IPS-NIHi11 (cell line): ENCODE measurements at regions not wholly inside any gene's neighbourhood (a gene's known extent, or its start where the extent isn't known, plus 50 kb on each side); places are given as distances from the start of the nearest gene placed in this dataset.
A peak's percentile ranks its signal among the peaks of the same experiment; 100 is the strongest.

Experiments used
- DNase-seq: peaks from one replicate; pipeline ENCODE4 v3.0.0; 2012; ENCODE audit warnings: mixed read lengths, low spot score

DNA sequence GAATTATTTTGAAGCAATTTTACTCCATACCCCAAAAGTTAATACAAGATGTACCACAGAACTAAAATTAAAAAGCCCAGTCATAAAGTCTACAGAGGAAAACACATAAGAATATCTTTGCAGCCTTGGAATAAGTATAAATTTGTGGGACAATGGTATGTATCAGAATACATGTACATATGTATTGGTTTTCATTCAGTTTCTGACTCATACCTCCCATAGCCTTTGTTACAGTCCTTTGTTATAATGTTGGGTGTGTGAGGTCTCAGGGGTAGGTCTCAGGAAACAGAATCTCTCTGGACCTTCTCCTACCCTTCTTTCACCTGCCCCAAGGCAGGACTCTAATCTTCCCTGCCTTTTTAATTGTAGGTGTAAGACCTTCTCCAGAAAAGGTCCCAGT lies 1370.7 kb upstream of the CDH2 start:
- no peak for DNase-seq

DNA sequence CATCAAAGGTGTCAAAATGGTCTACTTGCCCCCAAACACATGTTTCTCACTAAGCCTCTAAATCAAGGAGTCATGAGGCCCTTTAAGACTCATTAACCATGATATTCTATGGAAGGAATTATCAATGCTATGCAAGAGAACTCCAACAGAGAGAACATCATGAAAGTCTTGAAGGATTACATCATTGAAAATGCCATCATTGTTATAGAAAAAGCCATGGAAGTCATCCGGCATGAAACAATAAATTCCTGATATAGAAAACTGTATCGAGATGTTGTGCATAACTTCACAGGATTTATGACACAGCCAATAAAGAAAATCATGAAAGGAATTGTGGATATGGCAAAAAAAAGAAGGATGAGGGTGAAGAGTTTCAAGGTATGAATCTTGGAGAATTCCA lies 1363.6 kb upstream of the CDH2 start:
- DNase-seq: no peak

DNA sequence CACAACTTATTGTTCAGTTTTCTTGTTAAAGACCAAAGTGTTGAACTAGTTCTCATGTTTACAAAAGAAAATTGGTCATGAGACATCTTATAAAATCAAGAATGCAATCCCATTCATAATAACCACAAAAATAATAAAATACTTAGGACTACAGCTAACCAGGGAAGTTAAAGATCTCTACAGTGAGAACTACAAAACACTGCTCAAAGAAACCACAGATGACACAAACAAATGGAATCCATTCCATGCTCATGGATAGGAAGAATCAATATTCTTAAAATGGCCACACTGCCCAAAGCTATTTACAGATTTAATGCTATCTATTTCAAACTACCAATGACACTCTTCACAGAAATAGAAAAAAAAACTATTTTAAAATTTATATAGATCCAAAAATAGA lies 1354.8 kb upstream of the CDH2 start:
- no peak for DNase-seq

DNA sequence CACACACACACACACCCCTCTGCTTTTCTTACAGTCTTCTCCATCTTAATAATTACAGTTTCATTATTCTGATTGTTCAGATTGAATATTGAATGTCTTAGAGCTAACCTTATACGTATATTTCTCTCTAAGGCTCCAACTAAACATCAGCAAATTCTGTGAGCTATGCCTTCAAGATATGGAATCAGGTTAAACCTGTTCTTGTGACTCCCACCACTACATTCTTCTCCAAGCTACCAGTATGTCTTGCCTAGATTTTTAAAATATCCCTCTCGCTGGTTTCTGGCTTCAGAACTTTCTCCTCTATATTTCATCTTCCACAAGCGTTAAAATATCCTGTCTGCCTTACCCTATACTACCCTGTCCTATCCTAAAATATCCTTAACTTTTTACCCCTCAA lies 1346.4 kb upstream of the CDH2 start:
- no peak for DNase-seq

DNA sequence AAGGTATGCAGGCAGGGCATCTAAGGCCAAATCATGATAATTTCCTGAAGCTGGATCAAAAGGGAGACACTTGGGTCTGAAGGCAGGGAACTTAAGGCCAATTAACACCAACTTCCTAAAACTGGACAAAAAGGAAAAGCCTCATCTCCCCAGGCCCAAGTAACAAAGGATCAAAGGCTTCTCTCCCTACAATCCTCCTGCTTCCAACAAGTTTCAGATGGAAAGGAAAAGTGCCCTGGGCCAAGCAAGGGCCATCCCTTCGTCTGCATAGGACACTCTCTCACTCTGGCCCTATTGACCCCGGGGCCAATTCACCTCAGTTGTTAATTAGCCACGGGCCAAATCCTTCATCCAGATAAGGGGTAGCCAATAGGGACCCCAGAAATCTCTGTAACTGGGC lies 1335.8 kb upstream of the CDH2 start:
- no peak for DNase-seq

DNA sequence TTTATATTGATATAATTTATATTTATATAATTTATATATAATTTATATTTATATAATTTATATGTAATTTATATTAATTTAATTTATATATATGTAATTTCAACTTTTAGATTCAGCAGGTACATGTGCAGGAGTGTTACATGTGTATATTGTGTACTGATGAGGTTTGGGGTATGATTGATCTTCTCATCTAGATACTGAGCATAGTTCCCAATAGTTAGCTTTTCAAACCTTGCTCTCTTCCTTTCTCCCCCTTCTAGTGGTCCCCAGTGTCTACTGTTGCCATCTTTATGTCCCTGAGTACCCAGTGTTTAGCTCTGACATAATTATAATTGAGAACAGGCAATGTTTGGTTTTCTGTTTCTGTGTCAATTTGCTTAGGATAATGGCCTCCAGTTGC lies 1335.3 kb upstream of the CDH2 start:
- no peak for DNase-seq

DNA sequence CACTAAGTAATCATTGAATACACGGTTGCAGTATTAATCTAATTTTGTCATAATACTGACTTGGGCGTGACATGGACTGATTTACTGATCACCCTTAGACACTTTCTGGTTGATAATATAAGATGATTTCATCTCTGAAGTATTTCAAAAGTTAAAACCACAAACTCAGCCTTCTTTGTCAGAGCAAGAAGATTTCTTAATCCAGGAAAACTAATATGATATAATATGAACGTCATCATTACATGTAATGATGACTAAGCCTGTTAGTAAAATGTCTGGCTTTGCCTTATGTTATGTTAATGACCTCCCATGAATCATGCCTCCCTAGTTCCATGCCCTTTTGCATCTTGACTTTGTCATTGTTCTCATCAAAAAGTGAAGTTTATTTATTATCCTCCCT lies 1325.0 kb upstream of the CDH2 start:
- DNase-seq: no peak

DNA sequence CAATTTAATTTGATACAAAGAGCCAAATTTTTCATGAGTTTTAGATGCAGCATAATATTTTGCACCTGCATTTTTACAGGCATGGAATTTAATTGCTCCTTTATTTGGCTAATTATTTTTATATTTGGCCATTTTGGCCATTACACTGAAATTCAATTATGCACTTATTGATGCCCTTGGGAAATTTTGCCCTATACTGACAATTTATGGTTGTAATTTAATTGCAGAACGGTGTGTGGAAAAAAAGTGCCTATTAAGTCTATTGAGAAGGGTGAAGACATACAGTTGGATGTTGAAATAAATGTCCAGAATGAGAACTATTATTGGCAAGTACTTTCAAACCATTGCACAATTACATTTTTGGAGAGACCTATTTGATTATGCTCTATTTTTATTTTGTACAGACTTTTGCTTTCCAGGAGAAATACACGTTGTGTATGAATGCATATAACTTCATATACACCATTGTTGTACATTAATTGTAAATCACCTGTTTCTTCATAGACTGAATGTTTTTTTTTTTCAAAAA lies 1319.3 kb upstream of the CDH2 start:
- no peak for DNase-seq

DNA sequence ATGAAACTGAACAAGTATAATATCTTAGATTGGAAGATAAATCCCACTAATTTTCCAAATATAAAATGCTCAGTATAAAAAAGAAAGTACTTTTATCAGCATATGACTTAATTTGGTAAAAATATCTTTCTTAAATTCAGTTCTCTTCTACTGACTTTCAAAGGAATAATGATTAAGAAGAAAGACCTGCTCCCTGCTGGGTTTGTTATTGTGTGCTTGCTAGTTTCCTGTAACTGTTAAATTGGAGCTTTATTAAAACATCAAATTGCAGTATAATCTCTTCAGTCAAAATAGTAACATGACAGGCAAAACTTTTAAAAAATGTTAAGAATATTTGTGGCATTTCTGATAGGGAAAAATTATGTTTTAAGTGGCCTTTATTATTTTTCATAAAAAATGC lies 1317.4 kb upstream of the CDH2 start:
- no peak for DNase-seq

DNA sequence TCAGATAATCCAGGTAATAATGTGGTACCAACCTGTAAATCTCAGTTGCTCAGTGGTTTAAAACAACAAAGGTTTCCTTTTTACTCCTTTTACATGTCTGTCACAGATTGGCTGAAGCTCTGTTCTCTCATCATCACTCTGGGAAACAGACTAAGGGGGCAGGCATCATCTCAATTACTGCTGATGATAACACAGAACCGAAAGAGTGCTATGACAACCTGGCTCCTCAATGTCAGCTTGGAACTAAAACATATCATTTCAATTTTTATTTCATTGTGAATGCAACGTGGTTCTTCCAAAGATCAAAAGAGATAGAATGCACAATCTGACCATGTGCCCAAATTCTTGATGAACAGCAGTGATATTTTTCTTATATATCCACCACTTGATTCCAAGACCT lies 1315.0 kb upstream of the CDH2 start:
- DNase-seq: no peak

DNA sequence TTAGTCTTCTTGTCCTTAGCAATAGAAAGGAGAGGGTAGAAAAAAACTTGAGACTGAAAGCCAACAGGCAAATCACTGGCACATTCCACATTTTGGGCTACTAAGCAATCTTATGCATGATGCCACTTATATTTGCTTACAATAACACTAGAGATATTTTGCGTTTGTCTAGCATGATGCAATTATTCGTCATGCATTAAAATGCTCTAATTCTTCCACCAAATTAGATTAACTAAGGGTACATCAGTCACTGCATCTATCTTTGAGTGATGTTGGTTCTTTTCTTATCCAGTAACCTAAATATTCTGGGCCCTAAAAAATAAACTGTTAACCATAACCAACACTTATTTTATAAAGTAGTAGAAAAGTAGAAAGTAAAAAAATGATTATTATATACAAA lies 1311.7 kb upstream of the CDH2 start:
- no peak for DNase-seq

DNA sequence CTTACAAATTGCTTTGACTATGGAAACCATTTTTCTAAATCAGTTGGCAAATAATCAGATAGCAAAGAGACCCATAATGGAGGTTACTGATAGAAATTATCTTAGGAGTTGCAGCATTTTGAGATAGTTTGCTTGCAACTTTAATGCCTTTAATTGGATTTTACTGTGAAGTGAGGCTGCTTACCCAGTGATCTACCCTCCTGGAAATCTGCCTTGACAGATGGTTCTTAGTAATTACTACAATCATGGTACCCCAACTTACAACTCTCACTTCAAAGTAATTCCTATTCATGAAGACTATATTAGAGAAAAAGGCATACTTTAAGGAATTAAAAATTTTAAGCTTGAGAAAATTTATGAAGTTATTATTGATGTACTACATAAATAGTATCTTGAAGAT lies 1288.6 kb upstream of the CDH2 start:
- DNase-seq: no peak

DNA sequence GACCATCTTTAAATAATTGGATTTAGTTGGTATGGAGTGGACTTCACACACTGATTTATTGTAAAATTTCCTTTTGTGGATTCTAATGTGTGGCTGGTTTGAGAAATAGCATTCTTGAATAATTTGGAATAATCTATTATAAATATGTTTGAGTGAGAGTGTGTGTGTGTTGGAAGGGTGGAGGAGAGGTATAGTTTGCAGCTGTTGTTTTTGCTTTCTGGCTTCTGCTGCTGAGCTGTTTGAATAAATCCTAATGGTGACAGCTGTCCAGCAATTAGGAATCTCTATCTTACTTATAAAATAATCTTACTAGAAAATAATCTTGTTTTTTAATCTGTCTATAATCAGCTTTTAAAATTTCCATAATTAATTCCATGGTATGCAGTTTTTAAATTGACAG lies 1283.0 kb upstream of the CDH2 start:
- DNase-seq: no peak

DNA sequence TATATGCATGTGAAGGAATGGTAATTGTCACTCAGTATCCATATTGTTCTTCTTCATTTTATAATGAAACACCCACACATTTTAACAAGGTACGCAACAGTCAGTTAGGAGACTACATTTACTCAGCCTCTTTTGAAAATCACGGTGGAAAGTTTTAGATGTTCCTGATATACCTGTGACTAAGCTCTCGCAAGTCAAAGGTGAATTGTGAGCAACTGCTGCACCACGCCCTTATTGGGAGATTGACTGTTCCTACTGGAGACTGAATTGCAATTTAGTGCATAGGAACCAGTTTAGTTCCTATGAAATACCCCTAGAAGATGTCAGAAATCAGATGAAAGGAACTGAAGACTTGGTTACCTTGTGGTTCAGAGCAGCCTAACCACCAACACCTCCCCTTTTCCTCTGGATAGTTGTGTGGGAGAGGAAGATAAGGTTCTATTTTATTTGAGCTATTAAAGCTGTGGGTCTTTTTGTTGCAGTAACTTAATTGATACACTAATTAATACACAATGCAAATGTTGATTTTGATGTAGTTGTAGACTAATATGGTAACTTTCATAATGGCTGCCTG lies 1280.5 kb upstream of the CDH2 start:
- no peak for DNase-seq

DNA sequence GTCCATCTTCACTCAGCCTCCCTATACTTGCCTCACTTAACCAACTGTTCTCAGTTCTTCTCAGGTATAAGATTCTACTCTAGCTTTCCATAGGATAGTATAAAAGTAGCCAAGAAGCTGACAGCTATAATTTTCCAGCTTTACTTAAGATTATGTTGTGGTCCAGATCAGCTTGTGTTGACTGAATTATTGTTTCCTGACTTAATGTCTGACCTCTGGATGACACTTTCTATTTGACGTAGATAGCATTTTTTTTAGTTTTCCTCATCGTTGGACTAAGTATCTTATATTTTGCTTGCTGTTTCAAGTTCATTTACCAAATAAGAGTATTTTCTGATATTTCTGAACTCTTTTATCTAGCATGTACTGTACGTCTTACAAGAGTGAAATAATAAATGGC lies 1272.5 kb upstream of the CDH2 start:
- no peak for DNase-seq

DNA sequence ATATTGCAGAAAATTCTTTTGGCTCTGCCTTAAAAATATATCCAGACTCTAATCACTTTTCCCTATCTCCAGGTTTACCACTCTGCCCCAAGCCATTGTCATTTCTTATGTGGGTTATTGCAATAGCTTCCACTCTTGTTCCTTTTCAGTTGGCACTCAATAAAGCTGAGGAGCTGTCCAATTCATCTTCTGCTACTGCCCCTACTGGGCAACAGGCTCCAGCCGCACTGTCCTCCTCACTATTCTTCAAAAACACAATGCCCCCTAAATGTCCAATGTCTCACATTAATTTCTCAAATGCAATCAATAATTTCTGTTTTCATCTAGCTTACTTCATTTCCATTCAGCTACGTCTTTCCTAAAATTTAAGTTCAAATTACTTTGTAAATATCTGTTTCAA lies 1262.5 kb upstream of the CDH2 start:
- DNase-seq: peak; percentile 29

DNA sequence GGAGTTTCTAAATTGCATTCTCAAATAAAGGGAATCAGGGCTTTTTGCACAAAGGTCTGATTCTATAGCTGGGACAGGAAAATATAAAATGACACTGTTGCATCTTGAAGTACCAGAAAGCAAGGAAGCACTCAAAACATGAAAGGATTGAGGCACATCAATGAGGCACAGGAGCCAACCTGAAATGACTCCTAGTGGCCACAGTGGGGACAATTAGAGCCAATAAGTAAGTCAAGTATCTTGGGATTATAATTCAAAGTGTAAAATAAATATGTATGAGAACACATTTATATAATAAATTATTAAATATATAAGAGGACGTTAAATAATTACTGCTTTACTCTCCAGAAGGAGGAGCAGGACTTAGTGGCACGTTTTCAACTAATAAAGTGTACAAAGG lies 1259.5 kb upstream of the CDH2 start:
- no peak for DNase-seq

DNA sequence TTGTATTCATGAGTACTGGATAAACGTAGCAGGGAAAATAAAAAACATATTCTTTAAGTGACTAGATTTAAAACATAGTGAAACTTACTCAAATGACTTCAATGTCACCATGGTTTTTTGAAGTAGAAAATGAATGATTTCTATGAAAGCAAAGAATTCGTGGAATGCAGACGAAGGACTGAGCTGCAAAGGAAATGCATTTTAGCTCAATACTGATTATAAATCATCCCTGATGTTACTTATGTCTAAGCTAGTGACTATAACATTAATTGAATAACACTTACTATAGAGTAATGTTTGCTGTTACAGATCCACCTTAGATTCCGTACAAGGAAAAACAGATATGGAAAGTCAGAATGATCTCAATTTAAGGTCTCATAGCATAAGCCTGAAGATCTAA lies 1257.7 kb upstream of the CDH2 start:
- DNase-seq: no peak

DNA sequence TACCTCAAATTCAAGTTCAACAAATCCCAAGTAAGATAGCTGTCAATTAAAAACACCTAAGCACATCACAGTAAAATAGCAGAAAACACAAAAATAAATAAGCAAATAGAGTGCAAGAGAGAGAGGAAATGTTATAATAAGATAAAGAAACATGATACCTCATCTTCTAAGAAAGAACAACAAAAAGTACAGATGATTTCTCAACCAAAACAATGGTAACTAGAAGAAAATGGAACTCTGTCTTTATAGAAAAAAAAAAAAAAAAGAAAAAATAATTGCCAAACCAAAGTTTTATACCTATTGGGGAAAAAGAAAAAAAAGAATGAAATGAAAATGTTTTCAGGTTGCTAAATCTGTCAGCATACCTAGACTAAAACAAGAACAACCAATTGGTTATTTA lies 1253.5 kb upstream of the CDH2 start:
- no peak for DNase-seq

DNA sequence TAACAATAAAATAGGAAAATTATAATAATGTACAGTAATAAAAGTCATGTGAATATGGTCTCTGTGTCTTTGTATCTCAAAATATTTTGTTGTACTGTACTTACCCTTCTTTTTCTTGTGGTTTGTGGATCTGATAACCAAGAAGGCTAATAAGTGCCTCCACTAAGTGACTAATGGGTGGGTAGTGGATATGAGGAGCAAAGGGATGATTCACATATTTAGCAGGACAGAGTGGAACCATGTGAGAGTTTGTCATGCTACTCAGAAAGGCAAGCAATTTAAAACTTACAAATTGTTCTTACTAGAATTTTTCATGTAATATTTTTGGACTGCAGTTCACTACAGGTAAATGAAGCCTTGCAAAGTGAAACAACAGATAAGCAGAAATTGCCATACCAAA lies 1241.2 kb upstream of the CDH2 start:
- no peak for DNase-seq

DNA sequence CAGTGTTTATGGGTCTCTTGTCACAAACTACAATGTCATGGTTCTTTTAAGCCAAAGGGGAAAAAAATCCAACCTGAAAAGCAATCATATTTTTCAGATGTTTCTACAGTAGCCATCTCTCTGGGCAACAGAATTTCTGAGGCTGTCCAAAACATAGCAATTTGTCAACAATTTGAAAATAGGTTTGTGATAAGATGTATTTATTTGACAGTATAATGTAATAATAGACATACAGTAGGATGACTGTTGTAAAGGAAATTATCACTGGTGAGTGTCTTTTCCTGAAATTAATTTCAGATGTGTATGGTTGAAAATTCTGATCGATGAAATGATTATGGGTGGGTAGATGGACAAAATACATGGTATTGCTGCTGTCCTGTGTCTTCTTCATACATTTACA lies 1230.1 kb upstream of the CDH2 start:
- DNase-seq: no peak

DNA sequence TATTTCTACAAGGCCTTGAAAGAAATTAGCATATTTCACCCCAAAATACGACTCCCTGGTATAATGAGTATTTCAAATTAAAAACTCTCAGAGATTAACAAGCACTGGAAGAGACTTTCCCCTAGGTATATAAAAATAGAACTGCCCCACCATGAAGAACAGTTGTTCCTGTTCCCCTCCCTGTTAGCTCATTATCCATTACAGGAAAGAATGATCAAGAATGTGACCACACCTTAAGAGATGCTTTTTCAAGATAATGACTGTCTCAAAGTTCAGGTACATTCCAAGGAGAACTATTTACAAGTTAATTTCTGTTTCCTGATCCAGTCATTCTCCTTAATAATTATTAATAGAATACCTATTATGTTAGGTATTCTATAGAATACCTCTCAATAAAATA lies 1220.6 kb upstream of the CDH2 start:
- no peak for DNase-seq

DNA sequence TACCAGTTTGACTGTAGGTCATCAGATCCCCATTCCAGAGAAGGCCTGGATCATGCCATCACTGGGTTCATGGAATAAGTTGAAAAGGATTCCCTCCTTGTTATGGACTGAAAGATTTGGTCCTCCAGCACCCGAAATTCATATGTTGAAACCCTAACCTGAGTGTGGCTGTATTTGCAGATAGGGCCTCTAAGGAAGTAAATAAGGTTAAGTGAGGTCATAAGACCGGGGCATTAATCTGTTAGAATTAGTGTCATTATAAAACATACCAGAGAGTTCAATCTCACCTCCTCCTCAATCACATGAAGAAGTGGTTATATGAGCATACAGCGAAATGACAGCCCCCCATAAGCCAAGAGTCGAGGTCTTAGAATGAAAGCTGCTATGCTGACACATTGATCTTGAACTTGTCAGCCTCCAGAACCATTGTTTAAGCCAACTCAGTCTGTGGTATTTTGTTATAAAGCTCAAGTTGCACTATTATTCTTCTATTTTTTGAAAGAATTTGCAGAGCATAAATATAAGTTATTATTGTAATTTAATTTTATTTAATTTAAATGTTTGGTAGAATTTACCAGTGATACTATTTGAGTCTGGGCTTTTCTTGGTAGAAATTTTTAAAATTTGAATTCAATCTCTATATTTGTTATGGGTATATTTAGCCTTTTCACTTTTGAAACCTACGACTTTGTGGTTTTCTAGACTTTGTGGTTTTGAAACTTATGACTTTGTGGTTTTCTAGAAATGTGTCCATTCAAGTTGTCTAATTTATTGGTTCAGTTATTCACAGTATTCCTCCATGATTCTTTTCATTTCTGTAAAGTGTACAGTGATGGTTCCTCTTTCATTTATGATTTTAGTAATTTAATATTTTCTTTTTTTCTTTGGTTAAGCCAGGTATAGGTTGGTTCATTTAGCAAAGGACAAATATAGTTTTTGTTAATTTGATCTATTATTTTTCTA lies 1206.7 kb upstream of the CDH2 start:
- no peak for DNase-seq

DNA sequence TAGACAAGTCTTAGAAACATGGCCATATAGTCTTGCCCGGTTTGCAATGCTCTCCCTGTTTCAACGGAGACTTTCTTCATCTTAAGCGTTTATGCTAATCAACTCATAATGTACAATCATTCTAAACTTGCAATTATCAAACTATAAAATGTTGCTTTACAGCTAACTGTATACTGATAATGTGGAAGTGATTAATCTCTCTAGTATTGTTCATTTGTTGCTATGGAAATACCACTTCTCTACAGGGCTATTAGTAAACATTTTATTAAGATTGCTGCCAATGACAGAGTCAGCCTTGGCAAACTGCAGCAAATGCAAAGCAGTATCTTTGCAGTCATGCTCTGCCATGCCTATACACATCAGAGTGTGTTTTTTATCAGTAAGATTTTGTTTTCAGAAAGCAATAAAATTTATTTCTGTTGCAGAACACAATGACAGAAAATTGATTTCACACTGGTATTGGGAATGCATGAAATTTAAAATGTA lies 1201.8 kb upstream of the CDH2 start:
- DNase-seq: no peak
